ENCODE measurements at regions not wholly inside any gene's neighbourhood (a gene's known extent, or its start where the extent isn't known, plus 50 kb on each side); places are given as distances from the start of the nearest gene placed in this dataset.

DNA sequence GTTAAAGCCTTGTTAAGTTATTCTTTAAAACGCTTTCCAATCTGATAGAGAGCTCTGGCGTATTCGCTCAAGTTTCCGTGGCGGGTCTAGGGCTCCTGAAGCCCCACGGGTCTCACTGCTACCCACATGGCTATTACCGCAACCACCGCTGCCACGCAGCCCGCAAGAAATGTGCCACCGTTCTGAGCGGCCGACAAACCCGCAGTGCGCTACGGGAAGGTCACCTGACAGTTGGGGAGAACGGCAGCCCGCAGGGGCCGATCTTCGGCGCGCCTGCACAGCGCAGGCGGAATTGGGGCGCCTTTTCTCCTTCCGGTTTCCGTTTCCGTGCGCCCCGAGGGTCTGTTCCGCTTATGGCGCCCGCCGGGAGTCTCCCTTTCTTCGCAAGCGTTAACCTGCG is 76.6 kb upstream of the SNRPN start:
- Mint-ChIP-seq H3K27me3 (ENCODE audit: low read depth) (no peaks in the 10 kb centered on the region), H3K36me3 (peaks cover 7% of the 10 kb centered on the region), H3K9me3 (peaks cover 28% of the 10 kb centered on the region), H3K4me3 (no peak overlapping the region), H3K4me1 (no peaks in the 10 kb centered on the region), H3K27ac (no peak overlapping the region)
- TF ChIP-seq, protein P1, sequence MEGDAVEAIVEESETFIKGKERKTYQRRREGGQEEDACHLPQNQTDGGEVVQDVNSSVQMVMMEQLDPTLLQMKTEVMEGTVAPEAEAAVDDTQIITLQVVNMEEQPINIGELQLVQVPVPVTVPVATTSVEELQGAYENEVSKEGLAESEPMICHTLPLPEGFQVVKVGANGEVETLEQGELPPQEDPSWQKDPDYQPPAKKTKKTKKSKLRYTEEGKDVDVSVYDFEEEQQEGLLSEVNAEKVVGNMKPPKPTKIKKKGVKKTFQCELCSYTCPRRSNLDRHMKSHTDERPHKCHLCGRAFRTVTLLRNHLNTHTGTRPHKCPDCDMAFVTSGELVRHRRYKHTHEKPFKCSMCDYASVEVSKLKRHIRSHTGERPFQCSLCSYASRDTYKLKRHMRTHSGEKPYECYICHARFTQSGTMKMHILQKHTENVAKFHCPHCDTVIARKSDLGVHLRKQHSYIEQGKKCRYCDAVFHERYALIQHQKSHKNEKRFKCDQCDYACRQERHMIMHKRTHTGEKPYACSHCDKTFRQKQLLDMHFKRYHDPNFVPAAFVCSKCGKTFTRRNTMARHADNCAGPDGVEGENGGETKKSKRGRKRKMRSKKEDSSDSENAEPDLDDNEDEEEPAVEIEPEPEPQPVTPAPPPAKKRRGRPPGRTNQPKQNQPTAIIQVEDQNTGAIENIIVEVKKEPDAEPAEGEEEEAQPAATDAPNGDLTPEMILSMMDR (IDR thresholded peaks at IDR 0.05; ENCODE audit: unreplicated experiment) = no peak
- DNase-seq (ENCODE audit: low spot score in 2 of 2, unreplicated experiment in 2 of 2) = no peak

DNA sequence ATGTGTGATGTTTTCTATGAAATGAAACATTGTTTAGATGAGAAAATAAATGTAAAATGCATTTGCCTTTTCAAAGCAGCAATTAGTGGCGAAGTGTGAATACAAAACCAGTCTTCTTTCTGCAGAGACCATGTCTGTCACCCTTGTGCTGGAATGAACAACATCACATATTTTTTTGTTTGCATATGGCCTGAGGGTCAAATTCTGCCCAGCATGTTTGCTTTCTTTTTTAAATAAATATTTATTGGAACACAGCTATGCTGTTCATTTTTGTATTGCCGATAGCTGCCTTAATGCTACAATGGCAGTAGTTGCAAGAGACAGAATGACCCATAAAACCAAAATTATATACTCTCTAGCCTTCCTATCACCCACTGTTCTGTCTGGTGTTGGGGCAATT is 75.3 kb upstream of the SNRPN start:
- Mint-ChIP-seq H3K4me3 (no peak overlapping the region), H3K27ac (no peak overlapping the region), H3K4me1 (no peaks in the 10 kb centered on the region), H3K36me3 (peaks cover 5% of the 10 kb centered on the region), H3K9me3 (peaks cover 24% of the 10 kb centered on the region), H3K27me3 (ENCODE audit: low read depth) (no peaks in the 10 kb centered on the region)
- DNase-seq (ENCODE audit: low spot score in 2 of 2, unreplicated experiment in 2 of 2) = no peak
- TF ChIP-seq, protein P1 (IDR thresholded peaks at IDR 0.05; ENCODE audit: unreplicated experiment) = no peak

DNA sequence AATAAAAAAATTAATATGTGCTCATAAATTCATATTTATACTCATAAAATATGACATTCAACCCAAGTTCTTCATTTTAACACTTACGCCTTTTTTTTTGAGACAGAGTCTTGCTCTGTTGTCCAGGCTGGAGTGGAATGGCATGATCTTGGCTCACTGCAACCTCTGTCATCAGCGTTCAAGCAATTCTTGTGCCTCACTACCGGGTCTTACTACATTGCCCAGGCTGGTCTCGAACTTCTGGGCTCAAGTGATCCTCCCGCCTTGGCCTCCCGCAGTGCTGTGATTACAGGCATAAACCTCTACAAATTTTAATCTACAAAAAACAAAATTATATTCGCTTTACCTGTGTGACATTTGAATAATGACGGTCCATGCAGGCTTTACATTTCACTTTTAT is 74.1 kb upstream of the SNRPN start:
- H3K4me1 Mint-ChIP-seq = no peaks in the 10 kb centered on the region
- no peak overlapping the region for H3K4me3 Mint-ChIP-seq
- H3K9me3 Mint-ChIP-seq = peaks cover 25% of the 10 kb centered on the region
- H3K27ac Mint-ChIP-seq = no peak overlapping the region
- no peak for DNase-seq (ENCODE audit: low spot score in 2 of 2, unreplicated experiment in 2 of 2)
- peaks cover 5% of the 10 kb centered on the region for H3K36me3 Mint-ChIP-seq
- TF ChIP-seq, protein P1 (IDR thresholded peaks at IDR 0.05; ENCODE audit: unreplicated experiment) = no peak
- H3K27me3 Mint-ChIP-seq (ENCODE audit: low read depth) = no peaks in the 10 kb centered on the region

DNA sequence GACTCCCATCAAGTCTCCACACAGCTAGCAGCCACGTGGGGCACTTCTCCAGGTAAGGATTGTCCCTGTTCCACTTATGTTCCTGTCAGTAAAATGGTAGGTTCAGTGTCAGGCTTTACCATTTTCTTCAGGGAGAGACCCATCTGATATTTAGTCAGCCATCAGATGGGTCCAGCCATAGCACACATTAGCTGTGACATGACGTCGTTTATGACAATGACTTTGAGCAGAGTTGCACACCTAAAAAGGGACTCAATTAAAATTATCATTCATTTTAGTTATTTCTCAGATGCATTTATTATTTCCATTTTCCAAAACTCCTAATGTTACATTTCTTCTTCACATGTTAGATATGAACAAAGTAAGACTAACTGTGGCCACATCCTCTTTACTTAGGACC is 68.2 kb upstream of the SNRPN start:
- no peak for DNase-seq (ENCODE audit: low spot score in 2 of 2, unreplicated experiment in 2 of 2)
- H3K9me3 Mint-ChIP-seq = peaks cover 22% of the 10 kb centered on the region
- no peaks in the 10 kb centered on the region for H3K4me1 Mint-ChIP-seq
- TF ChIP-seq, protein P1 (IDR thresholded peaks at IDR 0.05; ENCODE audit: unreplicated experiment) = no peak
- H3K27me3 Mint-ChIP-seq (ENCODE audit: low read depth) = no peaks in the 10 kb centered on the region
- H3K4me3 Mint-ChIP-seq = no peak overlapping the region
- H3K36me3 Mint-ChIP-seq = peaks cover 7% of the 10 kb centered on the region
- H3K27ac Mint-ChIP-seq = no peak overlapping the region

DNA sequence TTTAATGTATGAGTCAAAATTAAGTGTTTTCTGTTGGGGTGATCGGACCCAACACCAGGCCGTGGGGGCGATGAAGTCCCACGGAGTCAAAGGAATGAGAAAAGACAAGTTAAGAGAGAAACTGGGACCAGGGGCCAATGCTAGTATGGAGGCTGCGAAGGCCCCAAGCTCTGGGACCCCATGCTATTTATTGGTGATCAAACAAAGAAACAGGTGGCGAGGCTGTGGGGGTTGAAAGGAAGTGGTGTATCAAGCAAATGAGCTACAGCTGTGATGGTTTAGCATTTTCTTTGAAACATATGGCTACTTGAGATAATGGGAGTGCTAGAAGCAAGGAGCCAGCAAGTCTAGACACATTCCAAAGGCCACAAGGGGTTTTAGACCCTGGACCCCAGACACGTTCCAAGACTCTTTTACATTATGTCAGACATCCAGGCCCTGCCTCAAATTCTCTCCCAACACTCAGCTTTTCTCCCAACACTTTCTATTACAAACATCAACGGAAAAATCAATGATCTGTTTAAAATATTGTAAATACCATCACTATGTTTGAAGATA is 56.0 kb upstream of the SNRPN start:
- H3K4me1 Mint-ChIP-seq = peaks cover 29% of the 10 kb centered on the region
- no peak for DNase-seq (ENCODE audit: low spot score in 2 of 2, unreplicated experiment in 2 of 2)
- peak overlapping the region; percentile 75 for H3K27ac Mint-ChIP-seq
- TF ChIP-seq, protein P1 (IDR thresholded peaks at IDR 0.05; ENCODE audit: unreplicated experiment) = no peak
- H3K4me3 Mint-ChIP-seq = no peak overlapping the region
- peaks cover 4% of the 10 kb centered on the region for H3K36me3 Mint-ChIP-seq
- H3K9me3 Mint-ChIP-seq = peaks cover 46% of the 10 kb centered on the region
- H3K27me3 Mint-ChIP-seq (ENCODE audit: low read depth) = no peaks in the 10 kb centered on the region

DNA sequence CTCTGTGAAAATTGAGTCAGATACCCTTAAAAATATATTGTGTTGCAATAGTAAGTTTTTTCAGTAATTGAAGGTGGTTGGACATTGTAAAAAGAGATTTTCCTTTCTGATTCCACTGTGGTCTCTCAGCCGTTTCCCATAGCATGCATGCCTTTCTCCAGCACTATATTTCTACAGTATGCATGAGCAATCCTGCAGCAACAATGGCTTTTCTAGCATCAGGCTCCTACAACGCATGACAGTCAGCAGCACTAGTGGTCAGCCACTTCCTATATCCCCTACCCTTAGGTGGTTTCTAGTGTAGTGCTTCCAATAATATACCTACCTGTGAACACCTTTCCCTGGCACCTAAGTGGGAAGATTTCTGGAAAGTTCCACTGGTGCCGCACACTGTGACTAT is 55.4 kb upstream of the SNRPN start:
- peaks cover 47% of the 10 kb centered on the region for H3K9me3 Mint-ChIP-seq
- H3K36me3 Mint-ChIP-seq = peaks cover 4% of the 10 kb centered on the region
- H3K4me3 Mint-ChIP-seq = no peak overlapping the region
- H3K4me1 Mint-ChIP-seq = peaks cover 29% of the 10 kb centered on the region
- H3K27me3 Mint-ChIP-seq (ENCODE audit: low read depth) = no peaks in the 10 kb centered on the region
- H3K27ac Mint-ChIP-seq = peak overlapping the region; percentile 73
- TF ChIP-seq, protein P1 (IDR thresholded peaks at IDR 0.05; ENCODE audit: unreplicated experiment) = no peak
- DNase-seq (ENCODE audit: low spot score in 2 of 2, unreplicated experiment in 2 of 2) = no peak
